Neural progenitor cell (in vitro differentiated cells): ENCODE measurements at regions not wholly inside any gene's neighbourhood (a gene's known extent, or its start where the extent isn't known, plus 50 kb on each side); places are given as distances from the start of the nearest gene placed in this dataset.

Experiments used
- DNase-seq: peaks from one replicate; pipeline ENCODE4 v3.0.0-alpha.2; 2016; ENCODE audit warnings: low spot score
- H2AFZ ChIP-seq: fragments of 200-600 bp; sonication (generic); replicated peaks from 2 replicates; pipeline ENCODE4 v1.6.1; 2016; ENCODE audit warnings: antibody characterized with exemption
- H3F3A ChIP-seq: fragments of 200-600 bp; sonication (generic); 2 replicates; pipeline ENCODE4 v1.6.1; 2016; ENCODE audit warnings: antibody characterized with exemption, low read depth
- H3K27ac ChIP-seq: fragments of 200-600 bp; sonication (generic); 2 replicates; pipeline ENCODE4 v1.5.1; 2016; ENCODE audit warnings: mild to moderate bottlenecking
- H3K27me3 ChIP-seq: fragments of 200-600 bp; sonication (generic); 2 replicates; pipeline ENCODE4 v1.6.1; 2016; ENCODE audit warnings: mild to moderate bottlenecking, moderate library complexity
- H3K36me3 ChIP-seq: fragments of 200-600 bp; sonication (generic); 2 replicates; pipeline ENCODE4 v1.5.1; 2016
- H3K4me1 ChIP-seq: fragments of 200-600 bp; sonication (generic); 2 replicates; pipeline ENCODE4 v1.6.1; 2016; ENCODE audit warnings: mixed run types
- H3K4me2 ChIP-seq: fragments of 200-600 bp; sonication (generic); 2 replicates; pipeline ENCODE4 v1.6.1; 2016
- H3K4me3 ChIP-seq: fragments of 200-600 bp; sonication (generic); 2 replicates; pipeline ENCODE4 v1.5.1; 2016
- H3K79me2 ChIP-seq: fragments of 200-600 bp; sonication (generic); 2 replicates; pipeline ENCODE4 v1.6.1; 2016; ENCODE audit warnings: low read depth
- H3K9ac ChIP-seq: fragments of 200-600 bp; sonication (generic); 2 replicates; pipeline ENCODE4 v1.6.1; 2016
- H3K9me3 ChIP-seq: fragments of 200-600 bp; sonication (generic); 2 replicates; pipeline ENCODE4 v1.5.1; 2016; ENCODE audit warnings: low read depth
- H4K20me1 ChIP-seq: fragments of 200-600 bp; sonication (generic); 2 replicates; pipeline ENCODE4 v1.6.1; 2016; ENCODE audit warnings: low read depth
- H3K27ac Mint-ChIP-seq: 3 replicates; pipeline ENCODE4 v1.8.0; 2021; ENCODE audit warnings: mixed read lengths
- H3K27me3 Mint-ChIP-seq: 2 replicates; pipeline ENCODE4 v1.8.0; 2022; ENCODE audit warnings: low read depth, mild to moderate bottlenecking, inconsistent platforms, moderate library complexity, mixed read lengths; ENCODE audit not compliant: insufficient read depth
- H3K36me3 Mint-ChIP-seq: 3 replicates; pipeline ENCODE4 v1.8.0; 2021; ENCODE audit warnings: mixed read lengths
- H3K4me1 Mint-ChIP-seq: 3 replicates; pipeline ENCODE4 v1.8.0; 2021; ENCODE audit warnings: mixed read lengths
- H3K4me3 Mint-ChIP-seq: 3 replicates; pipeline ENCODE4 v1.8.0; 2021; ENCODE audit warnings: mild to moderate bottlenecking, moderate library complexity, mixed read lengths
- H3K9me3 Mint-ChIP-seq: 3 replicates; pipeline ENCODE4 v1.8.0; 2020; ENCODE audit warnings: mixed read lengths
- CTCF ChIP-seq: fragments of 200-600 bp; sonication (generic); IDR thresholded peaks from 2 replicates; pipeline ENCODE4 v1.5.1; 2017; ENCODE audit warnings: antibody characterized with exemption, mild to moderate bottlenecking
- EZH2 ChIP-seq: fragments of 200-600 bp; sonication (generic); IDR thresholded peaks from 2 replicates; pipeline ENCODE4 v1.6.1; 2017; ENCODE audit warnings: antibody characterized with exemption, mild to moderate bottlenecking, moderate library complexity
- EZH2phosphoT487 ChIP-seq: fragments of 200-600 bp; sonication (generic); IDR thresholded peaks from 2 replicates; pipeline ENCODE4 v1.6.1; 2017; ENCODE audit warnings: antibody characterized with exemption

GRCh38 chr1:111063595-111063994, 76.3 kb downstream of the DRAM2 start:
- no peaks in the 10 kb centered on the region for H3K4me1 Mint-ChIP-seq
- H3K4me3 ChIP-seq, result no peak overlapping the region
- peaks cover 2% of the 10 kb centered on the region for H3K27me3 Mint-ChIP-seq

GRCh38 chr1:111062624-111063023, 77.3 kb downstream of the DRAM2 start:
- no peak for TF ChIP-seq EZH2phosphoT487
- TF ChIP-seq CTCF, result no peak
- TF ChIP-seq EZH2, result no peak
- Histone ChIP-seq H3K79me2 (no peaks in the 10 kb centered on the region), H3K4me3 (no peak overlapping the region), H3K4me1 (no peaks in the 10 kb centered on the region), H3F3A (no peaks in the 10 kb centered on the region), H3K9me3 (no peaks in the 10 kb centered on the region), H2AFZ (no peak overlapping the region), H3K27ac (no peak overlapping the region), H3K9ac (no peak overlapping the region), H3K27me3 (no peaks in the 10 kb centered on the region), H3K4me2 (no peak overlapping the region), H4K20me1 (no peaks in the 10 kb centered on the region), H3K36me3 (no peaks in the 10 kb centered on the region)
- H3K27me3 Mint-ChIP-seq, result peaks cover 2% of the 10 kb centered on the region
- peaks cover 12% of the 10 kb centered on the region for H3K9me3 Mint-ChIP-seq
- H3K27ac Mint-ChIP-seq, result no peak overlapping the region
- no peaks in the 10 kb centered on the region for H3K36me3 Mint-ChIP-seq
- H3K4me1 Mint-ChIP-seq, result no peaks in the 10 kb centered on the region
- no peak overlapping the region for H3K4me3 Mint-ChIP-seq
- no peak for DNase-seq

More at GRCh38 chr1:111063595-111063994, 76.3 kb downstream of the DRAM2 start:
- no peak overlapping the region for H3K4me3 Mint-ChIP-seq
- no peaks in the 10 kb centered on the region for H3K36me3 Mint-ChIP-seq
- Histone ChIP-seq H4K20me1 (no peaks in the 10 kb centered on the region), H3K36me3 (no peaks in the 10 kb centered on the region), H3K27me3 (no peaks in the 10 kb centered on the region), H3K4me1 (no peaks in the 10 kb centered on the region), H3K9ac (no peak overlapping the region), H3K79me2 (no peaks in the 10 kb centered on the region), H2AFZ (no peak overlapping the region), H3F3A (no peaks in the 10 kb centered on the region), H3K9me3 (no peaks in the 10 kb centered on the region), H3K27ac (no peak overlapping the region), H3K4me2 (no peak overlapping the region)
- H3K9me3 Mint-ChIP-seq, result peaks cover 17% of the 10 kb centered on the region
- H3K27ac Mint-ChIP-seq, result no peak overlapping the region
- DNase-seq, result no peak
- TF ChIP-seq EZH2, result no peak
- TF ChIP-seq EZH2phosphoT487, result no peak
- no peak for TF ChIP-seq CTCF

GRCh38 chr1:111062081-111062480, 77.8 kb downstream of the DRAM2 start:
- Histone ChIP-seq H3K79me2 (no peaks in the 10 kb centered on the region), H3K9me3 (no peaks in the 10 kb centered on the region), H3K4me3 (no peak overlapping the region), H3F3A (no peaks in the 10 kb centered on the region), H2AFZ (no peak overlapping the region), H3K4me1 (no peaks in the 10 kb centered on the region), H3K4me2 (no peak overlapping the region), H4K20me1 (no peaks in the 10 kb centered on the region), H3K36me3 (no peaks in the 10 kb centered on the region), H3K27ac (no peak overlapping the region), H3K9ac (no peak overlapping the region), H3K27me3 (no peaks in the 10 kb centered on the region)
- Mint-ChIP-seq H3K4me3 (no peak overlapping the region), H3K27me3 (peaks cover 2% of the 10 kb centered on the region), H3K9me3 (peaks cover 12% of the 10 kb centered on the region), H3K27ac (no peak overlapping the region), H3K36me3 (no peaks in the 10 kb centered on the region), H3K4me1 (no peaks in the 10 kb centered on the region)
- no peak for TF ChIP-seq CTCF
- TF ChIP-seq EZH2phosphoT487, result no peak
- TF ChIP-seq EZH2, result no peak
- no peak for DNase-seq

GRCh38 chr1:111054656-111055055, 85.2 kb downstream of the DRAM2 start:
- no peak for TF ChIP-seq EZH2
- TF ChIP-seq EZH2phosphoT487, result no peak
- TF ChIP-seq CTCF, result no peak
- Histone ChIP-seq H3K9ac (no peak overlapping the region), H3K79me2 (no peaks in the 10 kb centered on the region), H4K20me1 (no peaks in the 10 kb centered on the region), H3K27me3 (no peaks in the 10 kb centered on the region), H3K4me1 (no peaks in the 10 kb centered on the region), H3K9me3 (no peaks in the 10 kb centered on the region), H3K4me3 (no peak overlapping the region), H3K27ac (no peak overlapping the region), H2AFZ (no peak overlapping the region), H3F3A (no peaks in the 10 kb centered on the region), H3K4me2 (no peak overlapping the region), H3K36me3 (no peaks in the 10 kb centered on the region)
- Mint-ChIP-seq H3K27ac (no peak overlapping the region), H3K27me3 (no peaks in the 10 kb centered on the region), H3K36me3 (no peaks in the 10 kb centered on the region), H3K9me3 (no peaks in the 10 kb centered on the region), H3K4me3 (no peak overlapping the region), H3K4me1 (no peaks in the 10 kb centered on the region)
- no peak for DNase-seq
